ENCODE measurements at regions not wholly inside any gene's neighbourhood (a gene's known extent, or its start where the extent isn't known, plus 50 kb on each side); places are given as distances from the start of the nearest gene placed in this dataset.
"Not testable (repeated sequence)": the region's sequence is repeated elsewhere in the genome, so short reads cannot be mapped to it uniquely, and the experiment has no call there.

GRCh38 chr12:46983959-46984841 lies 95.2 kb upstream of the PCED1B start:
- peak; percentile 34 for DNase-seq (ENCODE audit: low spot score)

GRCh38 chr12:46985816-46986215 lies 93.6 kb upstream of the PCED1B start:
- DNase-seq (ENCODE audit: low spot score), result no peak

GRCh38 chr12:46988122-46988521 lies 91.3 kb upstream of the PCED1B start:
- DNase-seq (ENCODE audit: low spot score), result not testable (repeated sequence)

GRCh38 chr12:46990211-46990610 lies 89.2 kb upstream of the PCED1B start:
- DNase-seq (ENCODE audit: low spot score), result no peak

GRCh38 chr12:46992051-46992450 lies 87.4 kb upstream of the PCED1B start:
- not testable (repeated sequence) for DNase-seq (ENCODE audit: low spot score)

- peak; percentile 62 for DNase-seq (ENCODE audit: low spot score)
These were observed 80.5 kb upstream of the PCED1B start for GRCh38 chr12:46998811-46999368.

- no peak for DNase-seq (ENCODE audit: low spot score)
These were observed 74.8 kb upstream of the PCED1B start for GRCh38 chr12:47004634-47005033.

- no peak for DNase-seq (ENCODE audit: low spot score)
These were observed 72.4 kb upstream of the PCED1B start for GRCh38 chr12:47007048-47007447.

GRCh38 chr12:47012552-47012951 lies 66.9 kb upstream of the PCED1B start:
- DNase-seq (ENCODE audit: low spot score), result no peak

GRCh38 chr12:47014474-47014873 lies 64.9 kb upstream of the PCED1B start:
- DNase-seq (ENCODE audit: low spot score), result peak; percentile 37

GRCh38 chr12:47015381-47015780 lies 64.0 kb upstream of the PCED1B start:
- DNase-seq (ENCODE audit: low spot score), result no peak

- DNase-seq (ENCODE audit: low spot score), result no peak
These were observed 62.2 kb upstream of the PCED1B start for GRCh38 chr12:47017041-47017713.

- no peak for DNase-seq (ENCODE audit: low spot score)
These were observed 61.4 kb upstream of the PCED1B start for GRCh38 chr12:47017901-47018475.

- no peak for DNase-seq (ENCODE audit: low spot score)
These were observed 59.1 kb upstream of the PCED1B start for GRCh38 chr12:47020211-47020821.

GRCh38 chr12:47021298-47021697 lies 58.1 kb upstream of the PCED1B start:
- DNase-seq (ENCODE audit: low spot score), result peak; percentile 35

- DNase-seq (ENCODE audit: low spot score), result peak; percentile 8
These were observed 57.1 kb upstream of the PCED1B start for GRCh38 chr12:47022296-47022695.

- no peak for DNase-seq (ENCODE audit: low spot score)
These were observed 56.1 kb upstream of the PCED1B start for GRCh38 chr12:47023311-47023710.

GRCh38 chr12:47023953-47024352 lies 55.5 kb upstream of the PCED1B start:
- DNase-seq (ENCODE audit: low spot score), result no peak

- DNase-seq (ENCODE audit: low spot score), result no peak
These were observed 55.0 kb upstream of the PCED1B start for GRCh38 chr12:47024463-47024862.

- DNase-seq (ENCODE audit: low spot score), result no peak
These were observed 54.1 kb upstream of the PCED1B start for GRCh38 chr12:47025349-47025748.

GRCh38 chr12:47025798-47026197 lies 53.6 kb upstream of the PCED1B start:
- DNase-seq (ENCODE audit: low spot score), result no peak

- no peak for DNase-seq (ENCODE audit: low spot score)
These were observed 53.1 kb upstream of the PCED1B start for GRCh38 chr12:47026291-47026690.
